OCI-LY1 (cell line): ENCODE measurements at regions not wholly inside any gene's neighbourhood (a gene's known extent, or its start where the extent isn't known, plus 50 kb on each side); places are given as distances from the start of the nearest gene placed in this dataset.

ENCODE experiments used
- H2AFZ ChIP-seq: fragments of 200-600 bp; sonication (generic), shearing (Covaris generic); 2 replicates; pipeline ENCODE4 v1.6.0; 2014; ENCODE audit warnings: antibody characterized with exemption, mild to moderate bottlenecking, low read length
- H3F3A ChIP-seq: fragments of 200-600 bp; sonication (generic), shearing (Covaris generic); 2 replicates; pipeline ENCODE4 v1.6.0; 2014; ENCODE audit warnings: mild to moderate bottlenecking, antibody characterized with exemption, low read length, moderate library complexity; ENCODE audit not compliant: insufficient read depth
- H3K27ac ChIP-seq: fragments of 200-600 bp; sonication (generic); 2 replicates; pipeline ENCODE4 v1.5.1; 2014; ENCODE audit warnings: low read length, mixed run types, mild to moderate bottlenecking, low read depth; ENCODE audit not compliant: poor library complexity, severe bottlenecking
- H3K27me3 ChIP-seq: fragments of 200-600 bp; sonication (generic); 2 replicates; pipeline ENCODE4 v1.6.0; 2014; ENCODE audit warnings: antibody characterized with exemption, mild to moderate bottlenecking, low read length, moderate library complexity; ENCODE audit not compliant: insufficient read depth
- H3K36me3 ChIP-seq: fragments of 200-600 bp; sonication (generic); 2 replicates; pipeline ENCODE4 v1.6.1; 2014; ENCODE audit warnings: mild to moderate bottlenecking, antibody characterized with exemption, low read length, moderate library complexity, mixed read lengths; ENCODE audit not compliant: insufficient read depth
- H3K4me1 ChIP-seq: fragments of 200-600 bp; sonication (generic); 2 replicates; pipeline ENCODE4 v1.5.1; 2014; ENCODE audit warnings: mild to moderate bottlenecking, low read length, moderate library complexity; ENCODE audit not compliant: insufficient read depth, severe bottlenecking
- H3K4me2 ChIP-seq: fragments of 200-600 bp; sonication (generic), shearing (Covaris generic); 2 replicates; pipeline ENCODE4 v1.6.1; 2014; ENCODE audit warnings: low read length
- H3K4me3 ChIP-seq: fragments of 200-600 bp; sonication (generic); 2 replicates; pipeline ENCODE4 v1.5.1; 2014; ENCODE audit warnings: low read length, low read depth, mild to moderate bottlenecking, mixed read lengths; ENCODE audit not compliant: poor library complexity, severe bottlenecking
- H3K79me2 ChIP-seq: fragments of 200-600 bp; shearing (Covaris generic); 2 replicates; pipeline ENCODE4 v1.6.1; 2016; ENCODE audit warnings: mixed run types, low read length, mixed read lengths; ENCODE audit not compliant: insufficient read depth
- H3K9ac ChIP-seq: fragments of 200-600 bp; sonication (generic), shearing (Covaris generic); 2 replicates; pipeline ENCODE4 v1.6.1; 2014; ENCODE audit warnings: mild to moderate bottlenecking, low read length, mixed read lengths
- H3K9me2 ChIP-seq: fragments of 200-600 bp; sonication (generic), shearing (Covaris generic); 2 replicates; pipeline ENCODE4 v1.6.1; 2014; ENCODE audit warnings: low read depth, mild to moderate bottlenecking, low read length, mixed read lengths
- H3K9me3 ChIP-seq: fragments of 200-600 bp; shearing (Covaris generic); 2 replicates; pipeline ENCODE4 v1.6.1; 2014; ENCODE audit warnings: low read length, mixed read lengths
- H4K20me1 ChIP-seq: fragments of 200-600 bp; sonication (generic), shearing (Covaris generic); 2 replicates; pipeline ENCODE4 v1.6.0; 2016; ENCODE audit warnings: mild to moderate bottlenecking, low read length; ENCODE audit not compliant: insufficient read depth
- EZH2 ChIP-seq: fragments of 200-600 bp; sonication (generic), shearing (Covaris generic); IDR thresholded peaks from 2 replicates; pipeline ENCODE4 v1.8.0; 2017; ENCODE audit warnings: borderline replicate concordance, mixed run types, mild to moderate bottlenecking, antibody characterized with exemption, low read length, moderate library complexity, mixed read lengths
- TF ChIP-seq, protein P1 (sequence below): fragments of 200-600 bp; sonication (generic), shearing (Covaris generic); IDR thresholded peaks from 2 replicates; pipeline ENCODE4 v1.5.1; 2017; ENCODE audit warnings: mild to moderate bottlenecking, antibody characterized with exemption, low read length, moderate library complexity, mixed read lengths

DNA sequence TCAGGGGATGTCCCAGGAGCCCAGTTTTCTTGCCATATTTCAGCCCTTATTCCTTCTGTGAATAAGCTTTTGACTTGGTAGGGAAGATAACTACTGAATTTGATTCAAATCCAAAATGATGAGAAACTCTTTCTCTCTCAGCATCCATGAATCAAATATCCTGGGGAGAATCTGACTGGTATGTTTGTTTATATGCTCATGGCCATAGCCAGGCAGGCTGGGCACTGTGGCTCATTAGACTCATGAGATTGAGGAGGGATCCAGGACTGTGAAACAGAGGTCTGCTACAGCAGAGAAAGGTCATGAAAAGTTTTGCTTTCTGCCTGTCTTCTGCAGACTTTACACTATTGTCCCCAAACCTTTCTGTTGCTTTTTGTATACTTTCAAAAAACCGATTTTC lies 346.4 kb upstream of the ATP2B1 start:
- Histone ChIP-seq H3K9me3 (no peaks in the 10 kb centered on the region), H3K4me2 (no peak overlapping the region), H3K27ac (no peak overlapping the region), H3K36me3 (no peaks in the 10 kb centered on the region), H3F3A (no peaks in the 10 kb centered on the region), H3K4me1 (no peaks in the 10 kb centered on the region), H4K20me1 (no peaks in the 10 kb centered on the region), H3K79me2 (no peaks in the 10 kb centered on the region), H3K27me3 (no peaks in the 10 kb centered on the region), H3K9me2 (no peaks in the 10 kb centered on the region), H3K4me3 (no peak overlapping the region), H3K9ac (no peak overlapping the region), H2AFZ (no peak overlapping the region)
- TF ChIP-seq, protein P1, sequence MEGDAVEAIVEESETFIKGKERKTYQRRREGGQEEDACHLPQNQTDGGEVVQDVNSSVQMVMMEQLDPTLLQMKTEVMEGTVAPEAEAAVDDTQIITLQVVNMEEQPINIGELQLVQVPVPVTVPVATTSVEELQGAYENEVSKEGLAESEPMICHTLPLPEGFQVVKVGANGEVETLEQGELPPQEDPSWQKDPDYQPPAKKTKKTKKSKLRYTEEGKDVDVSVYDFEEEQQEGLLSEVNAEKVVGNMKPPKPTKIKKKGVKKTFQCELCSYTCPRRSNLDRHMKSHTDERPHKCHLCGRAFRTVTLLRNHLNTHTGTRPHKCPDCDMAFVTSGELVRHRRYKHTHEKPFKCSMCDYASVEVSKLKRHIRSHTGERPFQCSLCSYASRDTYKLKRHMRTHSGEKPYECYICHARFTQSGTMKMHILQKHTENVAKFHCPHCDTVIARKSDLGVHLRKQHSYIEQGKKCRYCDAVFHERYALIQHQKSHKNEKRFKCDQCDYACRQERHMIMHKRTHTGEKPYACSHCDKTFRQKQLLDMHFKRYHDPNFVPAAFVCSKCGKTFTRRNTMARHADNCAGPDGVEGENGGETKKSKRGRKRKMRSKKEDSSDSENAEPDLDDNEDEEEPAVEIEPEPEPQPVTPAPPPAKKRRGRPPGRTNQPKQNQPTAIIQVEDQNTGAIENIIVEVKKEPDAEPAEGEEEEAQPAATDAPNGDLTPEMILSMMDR: no peak
- no peak for TF ChIP-seq EZH2

DNA sequence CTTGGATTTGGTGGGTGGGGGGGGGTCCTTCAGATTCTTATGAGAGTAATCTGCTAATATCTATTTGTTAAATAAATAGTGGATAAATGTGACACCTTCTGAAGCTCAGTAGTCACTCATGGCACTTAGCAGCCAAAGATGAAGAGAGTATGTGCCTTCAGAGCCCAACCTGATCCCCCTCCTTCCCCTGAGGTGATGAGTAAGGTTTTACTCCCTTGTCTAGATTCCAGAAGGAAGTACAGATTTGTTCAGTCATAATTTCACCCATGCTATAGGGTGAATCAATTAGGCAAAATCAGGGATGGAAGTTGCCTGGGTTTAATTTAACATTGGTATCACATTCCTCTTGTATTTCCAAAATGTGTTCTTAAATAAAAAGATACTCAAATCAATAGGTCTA lies 340.3 kb upstream of the ATP2B1 start:
- Histone ChIP-seq H4K20me1 (no peaks in the 10 kb centered on the region), H3K27me3 (no peaks in the 10 kb centered on the region), H3K36me3 (no peaks in the 10 kb centered on the region), H3K4me3 (no peak overlapping the region), H3K4me1 (no peaks in the 10 kb centered on the region), H3K79me2 (no peaks in the 10 kb centered on the region), H3K9me2 (no peaks in the 10 kb centered on the region), H2AFZ (no peak overlapping the region), H3K4me2 (no peak overlapping the region), H3K9me3 (no peaks in the 10 kb centered on the region), H3K27ac (no peak overlapping the region), H3K9ac (no peak overlapping the region), H3F3A (no peaks in the 10 kb centered on the region)
- TF ChIP-seq, protein P1: no peak
- no peak for TF ChIP-seq EZH2

DNA sequence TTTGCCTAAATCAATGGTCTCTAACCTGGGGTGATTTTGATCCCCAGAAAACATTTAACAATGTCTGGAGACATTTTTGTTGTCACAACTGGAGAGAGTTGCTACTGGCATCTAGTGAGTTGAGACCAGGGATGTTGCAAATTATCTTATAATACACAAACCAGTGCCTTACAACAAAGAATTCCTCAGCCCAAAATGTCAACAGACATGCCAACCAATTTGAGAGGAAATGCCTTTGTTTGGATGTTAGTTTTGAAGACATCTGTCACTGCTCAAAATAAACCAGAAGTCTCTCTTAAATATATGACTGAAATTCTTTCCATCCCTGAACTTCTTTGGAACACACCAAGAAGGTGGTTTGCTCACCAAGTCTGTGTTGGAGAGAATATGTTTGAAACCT lies 336.9 kb upstream of the ATP2B1 start:
- Histone ChIP-seq H2AFZ (no peak overlapping the region), H3F3A (no peaks in the 10 kb centered on the region), H3K27ac (no peak overlapping the region), H4K20me1 (no peaks in the 10 kb centered on the region), H3K36me3 (no peaks in the 10 kb centered on the region), H3K27me3 (no peaks in the 10 kb centered on the region), H3K4me2 (no peak overlapping the region), H3K4me3 (no peak overlapping the region), H3K79me2 (no peaks in the 10 kb centered on the region), H3K9ac (no peak overlapping the region), H3K9me2 (no peaks in the 10 kb centered on the region), H3K4me1 (no peaks in the 10 kb centered on the region), H3K9me3 (no peaks in the 10 kb centered on the region)
- TF ChIP-seq, protein P1: no peak
- no peak for TF ChIP-seq EZH2
